ENCODE measurements at regions not wholly inside any gene's neighbourhood (a gene's known extent, or its start where the extent isn't known, plus 50 kb on each side); places are given as distances from the start of the nearest gene placed in this dataset.
"Not testable (repeated sequence)": the region's sequence is repeated elsewhere in the genome, so short reads cannot be mapped to it uniquely, and the experiment has no call there.

DNA sequence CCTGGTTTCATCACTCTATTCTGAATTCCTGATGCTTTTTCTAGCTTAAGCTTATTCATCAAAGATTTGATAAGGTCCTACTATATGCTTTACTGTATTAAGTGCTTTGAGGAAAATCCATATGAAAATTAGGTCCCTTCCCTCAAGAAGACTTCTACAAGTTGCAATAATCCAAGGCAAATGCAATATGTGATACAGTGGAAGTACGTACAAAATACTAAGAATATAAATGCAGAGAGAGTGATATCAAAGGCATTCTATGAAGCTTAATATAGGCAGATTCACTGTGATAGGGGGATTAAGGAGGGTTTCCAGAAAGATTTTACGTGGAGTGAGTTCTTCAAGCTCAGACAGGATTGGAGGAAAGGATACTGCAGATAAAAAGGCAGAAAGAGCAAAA is 142.1 kb downstream of the C6orf118 start:
- DNase-seq = no peak

GRCh38 chr6:165163519-165163918 is 145.9 kb downstream of the C6orf118 start:
- no peak for DNase-seq

DNA sequence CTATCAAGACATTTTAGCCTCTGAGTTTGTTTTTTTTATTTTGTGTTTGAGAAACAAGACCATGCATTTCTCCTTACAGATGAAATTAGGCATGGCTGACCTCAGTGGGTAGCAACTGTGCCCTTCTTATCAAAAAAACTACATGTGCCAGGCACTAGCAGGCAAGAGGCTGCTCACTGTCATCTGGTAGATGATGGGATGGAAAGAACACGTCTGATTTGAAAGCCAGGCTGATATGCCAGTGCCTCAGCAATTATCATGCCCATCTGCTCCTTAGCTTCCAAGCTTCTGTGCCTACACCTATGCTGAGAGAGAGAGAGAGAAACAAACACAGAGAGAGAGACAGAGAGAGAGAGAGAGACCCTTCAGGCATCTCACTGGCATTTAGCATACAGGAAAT is 149.9 kb downstream of the C6orf118 start:
- no peak for DNase-seq

- DNase-seq = no peak
These were observed 162.9 kb downstream of the C6orf118 start for GRCh38 chr6:165146456-165146855.

DNA sequence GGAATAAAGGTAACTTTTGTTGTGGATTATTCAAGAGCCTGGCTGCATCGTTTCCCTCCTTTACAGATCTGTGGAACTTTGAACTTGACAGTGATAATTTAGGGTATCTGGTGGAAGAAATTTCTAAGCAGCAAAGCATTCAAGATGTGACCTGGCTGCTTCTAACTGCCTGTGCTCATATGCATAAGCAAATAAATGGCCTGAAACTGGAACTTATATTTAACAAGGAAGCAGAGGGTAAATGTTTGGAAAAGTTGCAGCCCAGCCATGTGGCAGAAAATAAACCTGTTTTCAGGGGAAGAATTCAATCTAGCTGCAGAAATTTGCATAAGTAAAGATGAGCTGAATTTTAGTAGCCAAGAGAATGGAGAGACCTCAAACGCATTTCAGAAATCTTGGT is 173.5 kb downstream of the C6orf118 start:
- no peak for DNase-seq

DNA sequence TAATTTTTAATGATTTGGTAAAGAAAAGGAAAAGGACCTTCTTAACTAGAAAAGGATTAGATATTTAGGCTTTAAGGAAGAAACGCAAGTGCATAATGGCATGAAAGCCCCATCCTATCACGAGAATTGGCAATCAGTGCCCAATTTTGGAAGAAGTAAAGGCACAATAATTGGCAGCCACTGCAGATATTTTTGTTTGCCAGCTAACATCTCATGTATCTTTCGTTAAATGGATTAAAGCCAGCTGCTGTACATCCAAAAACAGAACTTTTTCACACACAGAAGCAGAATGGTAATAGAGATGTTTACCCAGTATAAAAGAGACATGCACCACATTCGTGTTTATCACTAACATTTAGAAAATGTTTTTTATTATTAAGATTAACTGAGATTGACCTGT is 180.3 kb downstream of the C6orf118 start:
- DNase-seq = no peak

- DNase-seq = not testable (repeated sequence)
These were observed 181.7 kb downstream of the C6orf118 start for GRCh38 chr6:165127743-165128142.

DNA sequence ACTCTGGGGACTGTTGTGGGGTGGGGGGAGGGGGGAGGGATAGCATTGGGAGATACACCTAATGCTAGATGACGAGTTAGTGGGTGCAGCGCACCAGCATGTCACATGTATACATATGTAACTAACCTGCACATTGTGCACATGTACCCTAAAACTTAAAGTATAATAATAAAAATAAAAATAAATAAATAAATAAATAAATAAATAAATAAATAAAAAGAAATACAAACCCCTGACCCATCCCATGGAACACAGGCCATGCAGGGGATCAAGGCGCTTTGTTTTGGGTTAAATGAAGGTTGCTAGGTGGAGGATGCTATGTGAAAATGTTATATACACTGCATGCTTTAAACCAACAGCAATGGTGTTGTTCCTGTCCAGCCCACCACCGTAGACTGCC is 184.7 kb downstream of the C6orf118 start:
- not testable (repeated sequence) for DNase-seq

DNA sequence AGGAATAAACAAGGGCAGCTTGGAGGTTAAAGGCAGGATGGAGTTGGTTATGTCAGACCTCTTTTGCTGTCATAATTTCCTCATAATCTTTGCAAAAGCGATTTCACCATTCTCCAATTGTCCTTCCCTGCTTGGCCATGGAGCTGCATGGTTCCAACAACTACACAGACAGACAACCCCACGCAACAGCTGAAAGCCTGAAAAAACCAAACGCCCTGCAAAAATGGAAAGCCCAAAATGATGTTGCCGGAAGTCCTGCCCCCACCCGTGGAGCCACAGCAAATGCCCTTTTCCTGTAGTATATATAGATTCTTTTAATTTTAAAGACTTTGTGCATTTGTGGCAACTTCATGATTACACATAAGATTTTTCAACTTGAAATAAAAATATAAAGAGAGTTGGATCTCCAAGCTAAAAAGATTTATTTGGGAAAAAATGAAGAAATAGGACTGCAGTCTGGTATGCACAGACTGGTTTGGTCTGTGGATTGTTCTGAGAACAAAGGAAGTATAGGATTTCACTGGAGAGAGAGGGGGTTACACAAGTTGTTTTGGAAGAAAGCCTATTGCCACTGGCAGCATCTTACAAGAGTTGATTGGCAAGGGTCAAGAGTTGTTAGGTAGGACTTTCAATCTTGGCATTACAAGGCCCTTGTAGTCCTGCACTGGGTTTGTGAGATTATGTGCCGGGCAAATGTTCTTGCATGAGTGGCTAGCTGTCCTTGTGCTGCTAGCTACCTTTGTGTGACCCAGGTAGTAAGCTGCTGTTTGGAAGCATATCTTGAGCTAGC is 190.0 kb downstream of the C6orf118 start:
- no peak for DNase-seq

DNA sequence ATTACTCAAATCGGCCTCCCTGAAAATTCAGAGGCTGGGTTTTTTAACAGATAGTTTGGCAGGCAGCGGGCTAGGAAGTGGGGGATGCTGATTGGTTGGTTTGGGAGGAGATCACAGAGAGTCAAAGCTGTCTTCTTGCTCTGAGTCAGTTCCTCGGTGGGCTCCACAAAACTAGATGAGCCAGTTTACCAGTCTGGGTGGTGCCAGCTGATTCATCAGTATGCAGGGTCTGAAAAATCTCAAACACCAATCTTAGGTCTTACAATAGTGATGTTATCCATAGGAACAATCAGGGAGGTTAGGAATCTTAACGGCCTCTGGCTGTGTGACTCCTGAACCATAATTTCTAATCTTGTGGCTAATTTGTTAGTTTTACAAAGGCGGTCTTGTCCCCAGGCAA is 190.7 kb downstream of the C6orf118 start:
- no peak for DNase-seq

DNA sequence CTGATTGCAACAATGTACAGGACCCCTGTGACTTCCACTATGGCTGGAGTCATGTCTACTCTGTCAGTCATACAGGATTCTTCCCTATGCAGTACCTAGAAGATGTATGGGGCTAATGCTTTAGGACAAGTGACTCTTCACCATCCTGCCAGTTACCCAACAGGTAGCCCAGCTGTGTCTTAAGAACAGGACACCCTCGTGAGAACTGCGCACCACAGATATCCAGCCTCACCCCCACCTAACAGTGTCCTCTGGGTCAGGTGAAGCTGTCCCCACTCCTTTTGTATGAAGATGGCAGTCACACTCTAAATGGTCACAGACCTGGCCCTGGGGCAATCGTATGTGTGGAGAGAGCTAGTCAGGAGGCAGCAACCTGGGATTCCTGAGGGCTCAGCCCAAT is 191.6 kb downstream of the C6orf118 start:
- DNase-seq = no peak

- no peak for DNase-seq
These were observed 192.3 kb downstream of the C6orf118 start for GRCh38 chr6:165117121-165117520.

- no peak for DNase-seq
These were observed 198.5 kb downstream of the C6orf118 start for GRCh38 chr6:165110860-165111259.

- DNase-seq = no peak
These were observed 200.4 kb downstream of the C6orf118 start for GRCh38 chr6:165109011-165109410.

- no peak for DNase-seq
These were observed 203.1 kb downstream of the C6orf118 start for GRCh38 chr6:165106261-165106660.

DNA sequence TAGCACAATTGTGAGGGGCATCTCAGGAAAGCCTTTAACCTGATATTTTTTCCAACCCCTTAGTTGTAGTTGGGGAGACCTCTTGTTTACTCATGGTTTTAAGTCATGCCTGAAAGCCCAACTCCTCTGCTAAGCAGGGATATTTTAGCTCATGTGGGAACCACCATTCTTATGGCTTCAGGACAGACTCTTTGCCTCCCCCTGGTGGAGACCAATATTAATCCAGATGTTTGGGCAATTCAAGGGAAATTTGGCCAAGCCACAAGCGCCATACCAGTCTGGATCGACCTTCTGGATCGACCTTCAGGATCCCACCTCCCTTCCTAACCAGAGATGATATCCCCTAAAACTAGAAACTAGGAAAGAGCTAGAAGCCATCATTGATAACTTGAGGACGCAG is 211.2 kb downstream of the C6orf118 start:
- DNase-seq = no peak

GRCh38 chr6:165096868-165097267 is 212.5 kb downstream of the C6orf118 start:
- no peak for DNase-seq

- no peak for DNase-seq
These were observed 213.2 kb downstream of the C6orf118 start for GRCh38 chr6:165096209-165096608.

DNA sequence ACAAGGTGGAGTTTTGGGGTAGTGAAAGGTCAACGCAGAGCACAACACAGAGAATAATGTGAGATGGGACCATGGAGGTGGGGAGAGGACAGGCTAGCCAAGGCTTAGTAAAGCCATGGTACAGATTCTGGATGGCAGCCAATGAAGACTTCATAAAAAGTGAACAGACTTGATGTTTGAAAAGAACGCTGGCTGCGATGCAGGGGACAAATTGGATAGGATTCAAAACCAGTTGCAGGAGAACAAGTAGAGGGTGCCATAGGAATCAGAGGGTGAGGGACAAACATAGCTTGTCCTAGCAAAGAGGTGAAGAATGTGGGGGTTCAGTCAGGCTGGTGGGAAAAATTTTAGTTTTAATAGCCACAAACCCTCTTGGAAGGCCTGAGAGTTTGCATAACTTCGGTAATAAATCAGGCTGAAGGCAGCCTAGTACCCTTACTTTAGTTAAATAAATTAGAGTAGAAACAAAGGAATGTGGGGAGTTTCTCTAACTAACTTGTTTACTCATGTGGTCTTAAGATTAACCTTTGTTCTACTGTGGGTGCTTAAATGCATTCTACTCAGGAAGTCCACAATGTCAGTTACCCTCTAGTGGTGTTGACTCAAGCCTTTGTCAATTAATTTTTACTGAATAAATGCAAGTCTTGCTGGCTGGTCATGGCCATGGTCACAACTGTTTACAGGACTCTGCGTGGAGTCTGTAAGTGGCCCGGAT is 216.4 kb downstream of the C6orf118 start:
- DNase-seq = no peak

GRCh38 chr6:165091121-165091785 is 218.2 kb downstream of the C6orf118 start:
- DNase-seq = no peak

- no peak for DNase-seq
These were observed 219.2 kb downstream of the C6orf118 start for GRCh38 chr6:165090242-165090641.

GRCh38 chr6:165086814-165087213 is 222.6 kb downstream of the C6orf118 start:
- DNase-seq = no peak

- DNase-seq = no peak
These were observed 226.8 kb downstream of the C6orf118 start for GRCh38 chr6:165082636-165083035.
